ENCODE measurements at regions not wholly inside any gene's neighbourhood (a gene's known extent, or its start where the extent isn't known, plus 50 kb on each side); places are given as distances from the start of the nearest gene placed in this dataset.
"Not testable (repeated sequence)": the region's sequence is repeated elsewhere in the genome, so short reads cannot be mapped to it uniquely, and the experiment has no call there.

DNA sequence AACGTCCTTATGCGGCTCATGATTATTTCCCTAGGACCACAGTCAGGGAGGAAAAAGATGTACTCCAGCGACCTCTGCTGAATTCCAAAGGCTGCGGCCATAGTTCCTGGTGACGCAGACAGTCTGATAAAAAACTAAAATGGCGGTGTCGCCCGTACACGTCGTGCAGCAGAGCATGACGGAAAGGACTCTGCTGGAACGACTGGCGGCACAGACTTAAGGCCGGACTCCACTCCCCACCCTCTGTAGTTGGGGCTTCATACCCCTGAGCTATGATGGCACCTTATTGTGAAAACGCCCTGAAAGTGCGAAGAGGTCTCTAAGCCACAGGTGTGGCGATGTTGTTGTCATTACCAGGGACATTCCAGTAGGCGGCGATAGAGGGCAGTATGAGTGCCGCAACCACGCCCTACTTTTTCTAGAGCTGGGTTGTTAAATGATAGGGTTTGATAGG is 90.0 kb upstream of the EDA2R start:
- DNase-seq (ENCODE audit: low read depth, low spot score) = peak; percentile 50
- Mint-ChIP-seq H3K4me3 (peak overlapping the region; percentile 98), H3K27me3 (ENCODE audit: low read depth) (peaks cover 6% of the 10 kb centered on the region), H3K4me1 (no peaks in the 10 kb centered on the region), H3K36me3 (ENCODE audit: low read depth) (no peaks in the 10 kb centered on the region), H3K9me3 (peaks cover 4% of the 10 kb centered on the region), H3K27ac (ENCODE audit: unreplicated experiment) (peak overlapping the region; percentile 83)
- TF ChIP-seq, protein P1, sequence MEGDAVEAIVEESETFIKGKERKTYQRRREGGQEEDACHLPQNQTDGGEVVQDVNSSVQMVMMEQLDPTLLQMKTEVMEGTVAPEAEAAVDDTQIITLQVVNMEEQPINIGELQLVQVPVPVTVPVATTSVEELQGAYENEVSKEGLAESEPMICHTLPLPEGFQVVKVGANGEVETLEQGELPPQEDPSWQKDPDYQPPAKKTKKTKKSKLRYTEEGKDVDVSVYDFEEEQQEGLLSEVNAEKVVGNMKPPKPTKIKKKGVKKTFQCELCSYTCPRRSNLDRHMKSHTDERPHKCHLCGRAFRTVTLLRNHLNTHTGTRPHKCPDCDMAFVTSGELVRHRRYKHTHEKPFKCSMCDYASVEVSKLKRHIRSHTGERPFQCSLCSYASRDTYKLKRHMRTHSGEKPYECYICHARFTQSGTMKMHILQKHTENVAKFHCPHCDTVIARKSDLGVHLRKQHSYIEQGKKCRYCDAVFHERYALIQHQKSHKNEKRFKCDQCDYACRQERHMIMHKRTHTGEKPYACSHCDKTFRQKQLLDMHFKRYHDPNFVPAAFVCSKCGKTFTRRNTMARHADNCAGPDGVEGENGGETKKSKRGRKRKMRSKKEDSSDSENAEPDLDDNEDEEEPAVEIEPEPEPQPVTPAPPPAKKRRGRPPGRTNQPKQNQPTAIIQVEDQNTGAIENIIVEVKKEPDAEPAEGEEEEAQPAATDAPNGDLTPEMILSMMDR (conservative IDR thresholded peaks at IDR 0.05) = peak; percentile 81

DNA sequence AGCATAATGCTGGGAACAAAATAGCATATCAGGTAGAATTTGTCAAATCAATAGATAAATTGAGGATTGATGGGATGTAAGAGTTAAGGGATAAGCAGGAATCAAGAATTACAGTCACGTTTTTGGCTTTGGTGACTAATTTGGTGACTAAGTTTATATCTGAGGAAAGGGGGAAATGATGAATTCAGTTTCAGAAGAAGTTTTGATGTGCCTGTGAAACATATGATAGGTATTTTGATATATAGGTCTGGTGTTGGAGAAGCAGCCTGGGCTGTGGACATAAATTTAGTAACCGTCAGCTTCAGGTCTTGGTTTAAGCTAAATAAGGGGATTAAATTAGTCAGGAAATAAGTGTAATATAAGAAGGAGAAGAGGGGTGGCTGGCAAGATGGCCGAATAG is 79.0 kb upstream of the EDA2R start:
- Mint-ChIP-seq H3K36me3 (ENCODE audit: low read depth) (peaks cover 4% of the 10 kb centered on the region), H3K9me3 (peaks cover 18% of the 10 kb centered on the region)
- no peak for DNase-seq (ENCODE audit: low read depth, low spot score)

DNA sequence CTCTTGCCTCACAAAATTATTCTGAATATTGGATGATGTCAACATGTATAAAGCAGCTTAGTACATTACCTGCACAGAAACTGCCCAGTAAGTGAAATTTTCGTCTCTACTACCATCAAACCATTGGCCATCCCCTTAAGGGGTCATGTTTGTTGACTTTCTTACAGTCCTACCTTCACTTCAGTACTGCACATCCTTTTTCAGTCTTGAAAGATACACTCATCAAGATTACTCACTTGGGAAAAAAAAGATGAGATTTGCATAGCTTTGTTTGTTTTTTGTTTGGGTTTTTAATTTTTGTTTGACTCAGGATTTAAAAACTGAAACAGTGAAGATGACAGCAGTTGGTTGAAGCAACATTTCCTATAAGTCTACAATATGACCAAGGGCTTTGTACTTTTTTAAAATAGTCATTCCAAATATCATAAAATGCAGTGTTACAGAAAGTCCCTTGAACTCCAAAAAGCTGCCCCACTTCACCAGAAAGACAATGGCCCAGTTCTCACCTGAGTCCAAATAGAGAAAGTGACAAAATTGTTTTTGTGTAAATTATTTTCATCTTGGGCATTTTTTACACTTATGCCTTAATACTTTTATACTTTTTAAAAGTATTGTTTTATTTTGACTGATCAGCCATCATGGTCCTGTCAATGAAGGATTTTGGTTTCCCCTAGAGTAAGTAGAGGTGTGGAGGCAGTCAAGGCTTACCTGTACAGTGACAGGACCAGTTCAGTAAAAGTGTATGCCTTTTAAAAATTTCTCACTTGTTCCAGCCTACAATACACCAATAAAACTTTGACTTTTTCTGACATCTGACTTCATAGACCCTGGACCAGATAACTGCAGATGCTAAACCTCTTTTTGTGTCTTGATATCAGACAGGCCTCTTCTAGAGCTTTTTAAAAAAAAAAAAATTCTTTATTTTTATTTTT is 59.7 kb upstream of the EDA2R start:
- H3K9me3 Mint-ChIP-seq = peaks cover 18% of the 10 kb centered on the region
- no peak overlapping the region for H3K4me3 Mint-ChIP-seq
- peaks cover 3% of the 10 kb centered on the region for H3K27me3 Mint-ChIP-seq (ENCODE audit: low read depth)
- TF ChIP-seq, protein P1 (conservative IDR thresholded peaks at IDR 0.05) = no peak
- no peaks in the 10 kb centered on the region for H3K4me1 Mint-ChIP-seq
- no peak overlapping the region for H3K27ac Mint-ChIP-seq (ENCODE audit: unreplicated experiment)
- DNase-seq (ENCODE audit: low read depth, low spot score) = no peak
- H3K36me3 Mint-ChIP-seq (ENCODE audit: low read depth) = no peaks in the 10 kb centered on the region

More for the DNA sequence above, 79.0 kb upstream of the EDA2R start:
- Mint-ChIP-seq H3K27ac (ENCODE audit: unreplicated experiment) (no peak overlapping the region), H3K4me3 (no peak overlapping the region), H3K4me1 (no peaks in the 10 kb centered on the region), H3K27me3 (ENCODE audit: low read depth) (no peaks in the 10 kb centered on the region)
- TF ChIP-seq, protein P1 (conservative IDR thresholded peaks at IDR 0.05) = no peak

DNA sequence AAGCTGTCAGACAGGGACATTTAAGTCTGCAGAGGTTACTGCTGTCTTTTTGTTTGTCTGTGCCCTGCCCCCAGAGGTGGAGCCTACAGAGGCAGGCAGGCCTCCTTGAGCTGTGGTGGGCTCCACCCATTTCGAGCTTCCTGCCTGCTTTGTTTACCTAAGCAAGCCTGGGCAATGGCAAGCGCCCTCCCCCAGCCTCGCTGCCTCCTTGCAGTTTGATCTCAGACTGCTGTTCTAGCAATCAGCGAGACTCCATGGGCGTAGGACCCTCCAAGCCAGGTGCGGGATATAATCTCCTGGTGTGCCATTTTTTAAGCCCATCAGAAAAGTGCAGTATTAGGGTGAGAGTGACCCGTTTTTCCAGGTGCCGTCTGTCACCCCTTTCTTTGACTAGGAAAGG is 53.6 kb upstream of the EDA2R start:
- H3K4me3 Mint-ChIP-seq; H3K27me3 Mint-ChIP-seq (ENCODE audit: low read depth); H3K36me3 Mint-ChIP-seq (ENCODE audit: low read depth); H3K27ac Mint-ChIP-seq (ENCODE audit: unreplicated experiment); H3K4me1 Mint-ChIP-seq; DNase-seq (ENCODE audit: low read depth, low spot score): not testable (repeated sequence)
- H3K9me3 Mint-ChIP-seq = peaks cover 10% of the 10 kb centered on the region

All from neural crest cell (in vitro differentiated cells).